H9 (cell line): ENCODE measurements at regions not wholly inside any gene's neighbourhood (a gene's known extent, or its start where the extent isn't known, plus 50 kb on each side); places are given as distances from the start of the nearest gene placed in this dataset.
A peak's percentile ranks its signal among the peaks of the same experiment; 100 is the strongest.
"Not testable (repeated sequence)": the region's sequence is repeated elsewhere in the genome, so short reads cannot be mapped to it uniquely, and the experiment has no call there.

Source experiments
- DNase-seq: peaks from one replicate; pipeline ENCODE4 v3.0.0-alpha.2; 2017
- H2AFZ ChIP-seq: one replicate; pipeline ENCODE4 v1.6.1; 2013; ENCODE audit warnings: mild to moderate bottlenecking, low read length, control low read depth, moderate library complexity
- H2AK5ac ChIP-seq: 2 replicates; pipeline ENCODE4 v1.6.1; 2013; ENCODE audit warnings: low read length, control low read depth, mixed read lengths; ENCODE audit not compliant: insufficient read length
- H2BK120ac ChIP-seq: one replicate; pipeline ENCODE4 v1.6.1; 2013; ENCODE audit warnings: low read depth, mild to moderate bottlenecking, low read length, control low read depth, inconsistent platforms; ENCODE audit not compliant: poor library complexity, severe bottlenecking
- H2BK12ac ChIP-seq: 2 replicates; pipeline ENCODE4 v1.6.1; 2013; ENCODE audit warnings: low read length, control low read depth, mixed read lengths, low read depth; ENCODE audit not compliant: insufficient read length
- H2BK15ac ChIP-seq: 2 replicates; pipeline ENCODE4 v1.6.1; 2013; ENCODE audit warnings: low read depth, low read length, control low read depth
- H2BK20ac ChIP-seq: one replicate; pipeline ENCODE4 v1.6.1; 2013; ENCODE audit warnings: low read depth, mild to moderate bottlenecking, low read length, control low read depth, inconsistent platforms; ENCODE audit not compliant: poor library complexity, severe bottlenecking
- H2BK5ac ChIP-seq: 2 replicates; pipeline ENCODE4 v1.6.1; 2013; ENCODE audit warnings: low read length, control low read depth, mixed read lengths; ENCODE audit not compliant: insufficient read length
- H3K14ac ChIP-seq: 2 replicates; pipeline ENCODE4 v1.6.1; 2013; ENCODE audit warnings: low read length, control low read depth; ENCODE audit not compliant: insufficient read depth
- H3K18ac ChIP-seq: 2 replicates; pipeline ENCODE4 v1.6.1; 2013; ENCODE audit warnings: low read depth, mild to moderate bottlenecking, mixed read lengths, low read length, control low read depth; ENCODE audit not compliant: insufficient read length
- H3K23ac ChIP-seq: 2 replicates; pipeline ENCODE4 v1.6.1; 2013; ENCODE audit warnings: low read length, control low read depth, mixed read lengths, low read depth; ENCODE audit not compliant: insufficient read length
- H3K23me2 ChIP-seq: 2 replicates; pipeline ENCODE4 v1.6.1; 2013; ENCODE audit warnings: low read depth, mild to moderate bottlenecking, mixed read lengths, low read length, control low read depth; ENCODE audit not compliant: insufficient read length, poor library complexity, severe bottlenecking
- H3K27ac ChIP-seq: 2 replicates; pipeline ENCODE4 v1.5.1; 2013; ENCODE audit warnings: low read length, control low read depth, mixed read lengths, low read depth; ENCODE audit not compliant: insufficient read length
- H3K27me3 ChIP-seq: 2 replicates; pipeline ENCODE4 v1.6.1; 2013; ENCODE audit warnings: low read length, control low read depth, inconsistent platforms; ENCODE audit not compliant: insufficient read depth
- H3K4ac ChIP-seq: 2 replicates; pipeline ENCODE4 v1.6.1; 2013; ENCODE audit warnings: low read depth, mild to moderate bottlenecking, control low read depth, inconsistent platforms, low read length, moderate library complexity
- H3K4me1 ChIP-seq: 2 replicates; pipeline ENCODE4 v1.6.1; 2013; ENCODE audit warnings: low read length, control low read depth, inconsistent platforms; ENCODE audit not compliant: insufficient read depth
- H3K4me2 ChIP-seq: 2 replicates; pipeline ENCODE4 v1.6.1; 2013; ENCODE audit warnings: low read length, control low read depth, mixed read lengths; ENCODE audit not compliant: insufficient read length, insufficient read depth
- H3K56ac ChIP-seq: 2 replicates; pipeline ENCODE4 v1.6.1; 2013; ENCODE audit warnings: low read depth, mild to moderate bottlenecking, mixed read lengths, low read length, control low read depth; ENCODE audit not compliant: insufficient read length
- H3K79me1 ChIP-seq: 2 replicates; pipeline ENCODE4 v1.6.1; 2013; ENCODE audit warnings: low read depth, mild to moderate bottlenecking, moderate library complexity, low read length, control low read depth, inconsistent platforms; ENCODE audit not compliant: insufficient read depth, poor library complexity, severe bottlenecking
- H3K79me2 ChIP-seq: 2 replicates; pipeline ENCODE4 v1.6.1; 2013; ENCODE audit warnings: low read length, control low read depth, inconsistent platforms; ENCODE audit not compliant: insufficient read depth
- H3K9ac ChIP-seq: 2 replicates; pipeline ENCODE4 v1.6.1; 2013; ENCODE audit warnings: low read length, control low read depth, mixed read lengths; ENCODE audit not compliant: insufficient read length; ENCODE audit errors: extremely low read depth
- H3K9me3 ChIP-seq: one replicate; pipeline ENCODE4 v1.6.1; 2013; ENCODE audit warnings: low read depth, low read length, inconsistent platforms; ENCODE audit not compliant: control insufficient read depth
- H3T11ph ChIP-seq: one replicate; pipeline ENCODE4 v1.6.1; 2013; ENCODE audit warnings: mild to moderate bottlenecking, low read length, control low read depth, inconsistent platforms
- H4K20me1 ChIP-seq: one replicate; pipeline ENCODE4 v1.6.1; 2013; ENCODE audit not compliant: control insufficient read depth, insufficient read length, insufficient read depth
- H4K5ac ChIP-seq: 2 replicates; pipeline ENCODE4 v1.6.1; 2013; ENCODE audit warnings: low read depth, mild to moderate bottlenecking, mixed read lengths, low read length, control low read depth; ENCODE audit not compliant: insufficient read length
- H4K8ac ChIP-seq: replicated peaks from 2 replicates; pipeline ENCODE4 v1.6.1; 2013; ENCODE audit warnings: low read length, control low read depth, mixed read lengths, low read depth; ENCODE audit not compliant: insufficient read length
- H4K91ac ChIP-seq: 2 replicates; pipeline ENCODE4 v1.6.1; 2013; ENCODE audit warnings: low read depth, mild to moderate bottlenecking, moderate library complexity, mixed read lengths, low read length, control low read depth; ENCODE audit not compliant: insufficient read length
- H3K27ac Mint-ChIP-seq, 3 experiments: 2 replicates in 2 of 3; 3 replicates in 1 of 3; pipeline ENCODE4 v1.8.0; 2020 to 2021; ENCODE audit warnings: mixed read lengths in 3 of 3, mild to moderate bottlenecking in 1 of 3, moderate library complexity in 1 of 3
- H3K27me3 Mint-ChIP-seq: 2 replicates; pipeline ENCODE4 v1.8.0; 2021; ENCODE audit warnings: low read depth, mild to moderate bottlenecking, moderate library complexity, mixed read lengths
- H3K36me3 Mint-ChIP-seq, 3 experiments: 2 replicates in 2 of 3; 3 replicates in 1 of 3; pipeline ENCODE4 v1.8.0; 2020 to 2021; ENCODE audit warnings: low read depth in 3 of 3, mixed read lengths in 3 of 3; ENCODE audit not compliant: insufficient read depth in 1 of 3
- H3K4me1 Mint-ChIP-seq, 2 experiments: 2 replicates each; pipeline ENCODE4 v1.8.0; 2020; ENCODE audit warnings: mixed read lengths in 2 of 2
- H3K4me3 Mint-ChIP-seq, 2 experiments: 2 replicates in 1 of 2; 3 replicates in 1 of 2; pipeline ENCODE4 v1.8.0; 2020 to 2021; ENCODE audit warnings: mild to moderate bottlenecking in 2 of 2, mixed read lengths in 2 of 2, moderate library complexity in 1 of 2
- H3K9me3 Mint-ChIP-seq, 2 experiments: 2 replicates in 1 of 2; 3 replicates in 1 of 2; pipeline ENCODE4 v1.8.0; 2020; ENCODE audit warnings: mild to moderate bottlenecking in 2 of 2, mixed read lengths in 2 of 2, moderate library complexity in 1 of 2
- WGBS: extraction: QIAGEN DNeasy Blood & Tissue Kit; methylation state at CpG from one replicate; pipeline ENCODE4 v1.1.7; 2013; ENCODE audit warnings: missing lambda C conversion rate, low lambda C conversion rate, mixed read lengths; ENCODE audit not compliant: insufficient read length; ENCODE audit errors: extremely low coverage; 5-methylcytosine and 5-hydroxymethylcytosine counted together
- TF ChIP-seq, protein P1 (sequence below): fragments of 200-600 bp; sonication (generic); conservative IDR thresholded peaks from 3 replicates; pipeline ENCODE4 v1.8.0; 2021; ENCODE audit warnings: antibody characterized with exemption, mild to moderate bottlenecking

DNA sequence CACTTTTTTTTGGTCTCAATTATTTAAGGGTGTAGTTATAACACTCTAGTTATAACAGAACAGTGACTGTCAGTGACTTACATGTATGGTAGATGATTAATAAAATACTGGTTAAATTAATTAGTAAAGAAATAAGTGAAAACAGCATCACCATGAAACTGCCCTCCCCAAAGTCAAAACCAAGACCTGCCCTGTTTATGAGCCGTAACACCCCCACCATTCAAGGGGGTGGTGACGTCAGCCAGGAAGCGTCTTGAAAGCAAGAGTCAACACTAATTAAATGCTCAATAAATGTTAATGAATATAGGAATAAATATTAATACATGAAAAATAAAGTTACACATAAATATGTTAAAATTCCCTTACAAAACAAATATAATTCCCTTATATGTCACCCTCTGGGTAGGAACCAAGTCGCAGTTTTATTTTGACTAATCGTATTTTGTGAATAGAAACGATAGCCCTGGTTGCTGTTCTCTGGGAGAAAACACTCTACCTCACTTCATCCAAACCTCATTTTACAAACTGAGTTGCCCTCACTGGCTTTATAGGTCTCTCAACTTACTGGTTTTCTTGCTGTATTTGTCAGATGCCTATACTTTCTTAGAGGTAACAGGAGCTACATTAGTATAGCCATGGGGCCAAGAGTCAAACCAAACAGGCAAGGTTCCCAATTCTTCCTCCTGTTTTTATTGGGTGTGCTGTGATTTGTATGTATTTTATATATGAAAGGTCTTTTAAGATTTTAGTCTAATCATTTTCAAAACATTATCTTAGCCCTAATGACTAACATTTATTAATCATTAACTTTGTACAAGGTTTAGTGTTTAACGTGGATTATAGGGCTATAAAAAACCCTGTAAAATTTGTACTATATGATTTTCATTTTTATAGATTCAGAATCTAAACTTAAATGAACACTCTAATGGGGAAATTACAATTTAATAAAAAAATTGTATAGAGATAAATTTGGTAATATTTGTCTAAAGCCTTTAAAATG is 227.9 kb upstream of the IRAK1BP1 start:
- Histone ChIP-seq H3K79me1 (no peaks in the 10 kb centered on the region), H2BK15ac (no peak overlapping the region), H4K20me1 (no peaks in the 10 kb centered on the region), H4K91ac (no peak overlapping the region), H3K23ac (no peak overlapping the region), H2BK120ac (no peak overlapping the region), H3K79me2 (no peaks in the 10 kb centered on the region), H2BK12ac (no peak overlapping the region), H2AFZ (no peak overlapping the region), H3K9ac (no peak overlapping the region), H3K9me3 (no peaks in the 10 kb centered on the region), H2AK5ac (no peak overlapping the region), H3K27me3 (no peaks in the 10 kb centered on the region), H3K18ac (no peak overlapping the region), H3K4me2 (no peak overlapping the region), H3K56ac (no peak overlapping the region), H3K4ac (no peak overlapping the region), H2BK20ac (no peak overlapping the region), H3T11ph (no peak overlapping the region), H4K8ac (no peak overlapping the region), H2BK5ac (no peak overlapping the region), H3K4me1 (no peaks in the 10 kb centered on the region), H3K27ac (no peak overlapping the region), H4K5ac (no peak overlapping the region), H3K14ac (no peak overlapping the region), H3K23me2 (no peaks in the 10 kb centered on the region)
- H3K36me3 Mint-ChIP-seq, result peaks cover 0 to 4% (median 3%) of the 10 kb centered on the region in 3 experiments; a peak in 3 of 7 replicates
- TF ChIP-seq, protein P1, sequence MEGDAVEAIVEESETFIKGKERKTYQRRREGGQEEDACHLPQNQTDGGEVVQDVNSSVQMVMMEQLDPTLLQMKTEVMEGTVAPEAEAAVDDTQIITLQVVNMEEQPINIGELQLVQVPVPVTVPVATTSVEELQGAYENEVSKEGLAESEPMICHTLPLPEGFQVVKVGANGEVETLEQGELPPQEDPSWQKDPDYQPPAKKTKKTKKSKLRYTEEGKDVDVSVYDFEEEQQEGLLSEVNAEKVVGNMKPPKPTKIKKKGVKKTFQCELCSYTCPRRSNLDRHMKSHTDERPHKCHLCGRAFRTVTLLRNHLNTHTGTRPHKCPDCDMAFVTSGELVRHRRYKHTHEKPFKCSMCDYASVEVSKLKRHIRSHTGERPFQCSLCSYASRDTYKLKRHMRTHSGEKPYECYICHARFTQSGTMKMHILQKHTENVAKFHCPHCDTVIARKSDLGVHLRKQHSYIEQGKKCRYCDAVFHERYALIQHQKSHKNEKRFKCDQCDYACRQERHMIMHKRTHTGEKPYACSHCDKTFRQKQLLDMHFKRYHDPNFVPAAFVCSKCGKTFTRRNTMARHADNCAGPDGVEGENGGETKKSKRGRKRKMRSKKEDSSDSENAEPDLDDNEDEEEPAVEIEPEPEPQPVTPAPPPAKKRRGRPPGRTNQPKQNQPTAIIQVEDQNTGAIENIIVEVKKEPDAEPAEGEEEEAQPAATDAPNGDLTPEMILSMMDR, result no peak
- no CpG with 5 or more reads among the region's 7 CpGs for WGBS
- DNase-seq, result no peak
- H3K4me1 Mint-ChIP-seq, result no peaks in the 10 kb centered on the region
- H3K27me3 Mint-ChIP-seq, result no peaks in the 10 kb centered on the region
- H3K4me3 Mint-ChIP-seq, result no peak overlapping the region
- H3K9me3 Mint-ChIP-seq, result peaks cover 6 to 10% of the 10 kb centered on the region in 2 experiments; a peak in 4 of 5 replicates
- no peak overlapping the region for H3K27ac Mint-ChIP-seq

DNA sequence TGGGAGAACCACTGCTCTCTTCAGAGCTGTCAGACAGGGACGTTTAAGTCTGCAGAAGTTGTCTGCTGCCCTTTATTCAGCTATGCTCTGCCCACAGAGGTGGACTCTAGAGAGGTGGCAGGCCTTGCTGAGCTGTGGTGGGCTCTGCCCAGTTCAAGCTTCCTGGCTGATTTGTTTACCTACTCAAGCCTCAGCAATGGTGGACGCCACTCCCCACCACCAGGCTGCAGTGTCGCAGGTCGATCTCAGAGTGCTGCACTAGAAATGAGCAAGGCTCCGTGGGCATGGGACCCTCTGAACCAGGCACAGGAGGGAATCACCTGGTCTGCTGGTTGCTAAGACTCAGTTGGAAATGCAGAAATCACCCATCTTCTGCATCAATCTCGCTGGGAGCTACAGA is 223.4 kb upstream of the IRAK1BP1 start:
- not testable (repeated sequence) for H3K23ac ChIP-seq, H4K20me1 ChIP-seq, H3K4me1 ChIP-seq, H2AK5ac ChIP-seq, H3K4me3 Mint-ChIP-seq, H3K79me1 ChIP-seq, H3K56ac ChIP-seq, H3K27me3 Mint-ChIP-seq, H3K27ac ChIP-seq, H4K8ac ChIP-seq, H3K23me2 ChIP-seq, H3K18ac ChIP-seq, H3K14ac ChIP-seq, H3K9me3 ChIP-seq, H2BK15ac ChIP-seq, H3K4ac ChIP-seq, H2BK5ac ChIP-seq, H3K79me2 ChIP-seq, H2BK120ac ChIP-seq, H4K91ac ChIP-seq, H3K36me3 Mint-ChIP-seq, H4K5ac ChIP-seq, H3T11ph ChIP-seq, H3K4me2 ChIP-seq, H3K4me1 Mint-ChIP-seq, H3K27ac Mint-ChIP-seq, H3K9ac ChIP-seq, H2AFZ ChIP-seq, H2BK20ac ChIP-seq, H2BK12ac ChIP-seq, H3K27me3 ChIP-seq
- no CpG with 5 or more reads among the region's 6 CpGs for WGBS
- peak; percentile 25 for DNase-seq
- peaks cover 6 to 13% of the 10 kb centered on the region in 2 experiments; a peak in 4 of 5 replicates for H3K9me3 Mint-ChIP-seq
